ENCODE measurements at regions not wholly inside any gene's neighbourhood (a gene's known extent, or its start where the extent isn't known, plus 50 kb on each side); places are given as distances from the start of the nearest gene placed in this dataset.

DNA sequence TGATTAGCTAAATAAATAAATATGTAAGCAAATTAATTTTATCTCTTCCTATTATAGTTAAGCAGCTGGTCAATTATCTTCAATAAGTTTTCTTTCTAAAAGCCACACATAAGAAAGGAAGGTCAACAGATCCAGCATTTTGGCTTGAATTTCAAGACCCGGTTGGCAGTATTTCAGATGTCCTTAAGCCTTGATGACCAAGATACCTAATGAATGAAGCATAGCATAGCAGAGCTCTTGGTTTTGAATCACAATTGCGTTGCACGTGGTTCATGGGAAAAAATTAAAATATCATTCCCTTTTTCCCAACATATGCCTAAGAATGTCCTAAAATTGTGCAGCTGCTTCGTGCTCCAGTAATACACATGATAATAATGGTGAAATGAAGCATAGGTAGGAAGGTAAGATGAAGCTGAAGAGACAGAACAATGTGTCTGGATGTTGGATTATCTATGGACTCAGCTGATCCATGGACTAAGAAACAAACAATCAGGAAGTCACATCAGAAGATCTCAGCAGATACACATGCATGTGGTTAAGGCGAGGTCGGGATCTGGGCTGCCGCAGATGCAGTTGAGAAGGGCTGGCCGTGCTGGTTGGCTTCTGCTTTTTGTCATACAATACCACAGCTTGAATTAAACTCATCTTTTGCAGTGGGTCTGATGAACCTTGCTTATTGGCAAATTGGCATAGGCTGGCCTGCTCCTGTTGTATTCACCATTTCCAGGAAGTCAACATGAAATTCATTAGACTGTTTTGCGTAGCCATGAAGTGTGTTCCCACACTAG lies 284.9 kb upstream of the RUNX1 start:
- WGBS, 2 donors: 84% methylated on average over 9 of the region's 9 CpGs
- intact Hi-C loops (cut with DNase I): no loop called here

DNA sequence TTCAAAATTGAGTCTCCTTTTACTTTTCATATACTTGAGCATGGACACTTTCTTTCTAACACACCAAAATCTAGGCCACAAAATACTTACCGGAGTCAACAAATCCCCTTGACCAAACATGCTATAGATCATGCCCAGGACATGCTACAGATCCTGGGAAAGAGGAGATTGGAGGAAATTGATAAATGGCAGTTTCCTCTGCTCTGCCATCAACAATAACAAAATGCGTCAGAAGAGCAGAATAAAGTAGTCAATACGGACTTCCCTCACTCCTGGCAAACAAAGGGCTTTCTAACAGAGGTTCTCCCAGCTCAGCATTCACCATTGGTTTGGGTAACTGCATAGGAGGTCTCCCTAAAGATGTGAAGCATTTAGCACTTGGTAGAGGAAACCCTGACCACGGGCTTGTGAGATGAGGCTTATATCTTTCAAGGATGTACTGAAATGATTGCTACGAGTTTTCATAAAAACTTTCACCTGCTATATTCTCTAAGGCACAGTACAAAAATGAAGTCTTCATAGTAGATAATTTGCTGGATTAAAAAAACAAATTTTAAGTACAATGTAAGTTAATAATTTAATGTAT lies 283.8 kb upstream of the RUNX1 start:
- H3K27me3 ChIP-seq: no peaks in the 10 kb centered on the region
- DNase-seq: no peak
- TF ChIP-seq POLR2A (IDR thresholded peaks at IDR 0.05): no peak
- TF ChIP-seq, protein P1, sequence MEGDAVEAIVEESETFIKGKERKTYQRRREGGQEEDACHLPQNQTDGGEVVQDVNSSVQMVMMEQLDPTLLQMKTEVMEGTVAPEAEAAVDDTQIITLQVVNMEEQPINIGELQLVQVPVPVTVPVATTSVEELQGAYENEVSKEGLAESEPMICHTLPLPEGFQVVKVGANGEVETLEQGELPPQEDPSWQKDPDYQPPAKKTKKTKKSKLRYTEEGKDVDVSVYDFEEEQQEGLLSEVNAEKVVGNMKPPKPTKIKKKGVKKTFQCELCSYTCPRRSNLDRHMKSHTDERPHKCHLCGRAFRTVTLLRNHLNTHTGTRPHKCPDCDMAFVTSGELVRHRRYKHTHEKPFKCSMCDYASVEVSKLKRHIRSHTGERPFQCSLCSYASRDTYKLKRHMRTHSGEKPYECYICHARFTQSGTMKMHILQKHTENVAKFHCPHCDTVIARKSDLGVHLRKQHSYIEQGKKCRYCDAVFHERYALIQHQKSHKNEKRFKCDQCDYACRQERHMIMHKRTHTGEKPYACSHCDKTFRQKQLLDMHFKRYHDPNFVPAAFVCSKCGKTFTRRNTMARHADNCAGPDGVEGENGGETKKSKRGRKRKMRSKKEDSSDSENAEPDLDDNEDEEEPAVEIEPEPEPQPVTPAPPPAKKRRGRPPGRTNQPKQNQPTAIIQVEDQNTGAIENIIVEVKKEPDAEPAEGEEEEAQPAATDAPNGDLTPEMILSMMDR (IDR thresholded peaks at IDR 0.05): no peak
- H3K4me1 ChIP-seq: no peaks in the 10 kb centered on the region
- H3K4me3 ChIP-seq (replicated peaks in 1 of 3): no peak overlapping the region
- no peaks in the 10 kb centered on the region for H3K9me3 ChIP-seq
- no peaks in the 10 kb centered on the region for H3K36me3 ChIP-seq
- H3K27ac ChIP-seq: no peak overlapping the region
- intact Hi-C loops (cut with DNase I): no loop called here
- 75 to 82% methylated on average over 5 of the region's 5 CpGs for WGBS, 2 donors

More for the DNA sequence above, 284.9 kb upstream of the RUNX1 start:
- no peaks in the 10 kb centered on the region for H3K9me3 ChIP-seq
- no peaks in the 10 kb centered on the region for H3K27me3 ChIP-seq
- H3K36me3 ChIP-seq: no peaks in the 10 kb centered on the region
- no peak overlapping the region for H3K4me3 ChIP-seq (replicated peaks in 1 of 3)
- H3K4me1 ChIP-seq: no peaks in the 10 kb centered on the region
- TF ChIP-seq, protein P1 (IDR thresholded peaks at IDR 0.05): no peak
- no peak for TF ChIP-seq POLR2A (IDR thresholded peaks at IDR 0.05)
- no peak for DNase-seq
- no peak overlapping the region for H3K27ac ChIP-seq

DNA sequence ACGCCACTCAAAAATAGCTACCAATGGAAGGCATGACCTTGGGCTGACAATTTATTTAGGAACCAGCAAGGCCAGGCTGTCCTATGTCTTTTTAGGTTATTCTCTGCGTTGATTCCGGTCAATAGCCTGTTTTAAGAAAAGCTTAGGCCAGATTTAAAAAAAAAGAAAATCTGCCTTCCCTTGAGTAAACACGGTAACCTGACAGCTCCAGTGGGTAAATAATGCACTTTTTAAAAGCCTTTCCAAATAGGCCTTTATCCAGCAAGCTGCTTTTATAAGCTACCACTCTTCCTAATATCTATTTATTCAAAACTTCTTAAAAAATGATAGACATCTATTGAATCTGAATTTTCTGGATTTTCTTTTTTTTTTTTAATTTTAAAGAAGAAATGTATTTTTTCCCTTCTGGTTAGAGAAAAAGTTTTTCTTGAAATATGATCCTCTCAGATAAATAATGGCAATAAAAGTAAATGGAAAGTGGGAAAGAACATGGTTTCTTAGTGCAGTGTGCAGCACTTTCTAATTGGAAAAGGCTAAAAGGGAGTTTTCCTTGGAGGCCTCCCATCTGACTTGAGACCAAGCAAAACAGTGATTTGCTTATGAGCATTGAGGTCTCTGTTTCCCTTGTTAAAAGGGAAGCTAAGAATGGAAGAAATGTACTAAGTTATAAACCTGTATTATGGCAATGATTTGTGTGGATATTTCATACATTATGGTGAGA lies 281.0 kb upstream of the RUNX1 start:
- Histone ChIP-seq H3K27ac (peak overlapping the region in 1 of 3 donors; percentile 20), H3K4me3 (replicated peaks in 1 of 3) (no peak overlapping the region), H3K27me3 (no peaks in the 10 kb centered on the region), H3K9me3 (no peaks in the 10 kb centered on the region), H3K4me1 (no peaks in the 10 kb centered on the region), H3K36me3 (no peaks in the 10 kb centered on the region)
- no peak for DNase-seq
- intact Hi-C loops (cut with DNase I): no loop called here
- TF ChIP-seq, protein P1 (IDR thresholded peaks at IDR 0.05): no peak
- TF ChIP-seq POLR2A (IDR thresholded peaks at IDR 0.05): no peak
- 81 to 90% methylated on average over 4 of the region's 4 CpGs for WGBS, 2 donors

DNA sequence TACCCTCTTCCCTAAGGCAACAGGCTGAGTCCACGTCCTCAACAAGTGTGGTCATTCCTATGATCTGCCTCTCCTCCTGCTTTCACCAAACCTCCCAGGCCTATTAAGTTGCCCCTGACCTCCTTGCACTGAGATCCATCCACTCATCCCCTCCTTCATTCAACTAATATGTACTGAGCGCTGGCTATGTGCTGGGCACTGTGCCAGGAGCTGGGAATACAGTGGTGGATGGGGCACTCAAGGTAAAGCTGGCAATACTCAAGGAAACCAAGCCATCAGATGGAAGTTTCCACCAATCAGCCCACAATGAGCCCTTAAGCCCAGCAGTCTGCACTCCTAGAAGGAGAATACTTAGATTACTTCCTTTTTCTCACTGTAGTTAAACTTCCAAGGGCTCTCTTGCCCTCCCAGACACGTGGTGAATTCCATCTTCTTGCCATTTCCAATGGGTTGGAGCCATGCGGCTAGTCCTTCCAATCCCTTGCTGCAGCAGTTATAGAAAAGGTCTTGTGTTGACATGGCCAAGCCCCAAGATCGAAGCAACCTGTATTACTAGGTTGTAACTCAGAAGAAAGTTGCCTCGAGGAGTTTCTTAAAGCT lies 279.9 kb upstream of the RUNX1 start:
- 54 to 64% methylated on average over 6 of the region's 6 CpGs for WGBS, 2 donors
- no peak for DNase-seq
- no peak overlapping the region for H3K4me3 ChIP-seq (replicated peaks in 1 of 3)
- TF ChIP-seq, protein P1 (IDR thresholded peaks at IDR 0.05): no peak
- no peak overlapping the region for H3K27ac ChIP-seq
- no peaks in the 10 kb centered on the region for H3K9me3 ChIP-seq
- no peaks in the 10 kb centered on the region for H3K27me3 ChIP-seq
- intact Hi-C loops (cut with DNase I): no loop called here
- no peaks in the 10 kb centered on the region for H3K36me3 ChIP-seq
- no peaks in the 10 kb centered on the region for H3K4me1 ChIP-seq

Data from thyroid gland (tissue), 4 donors.